Stimulated activated CD4-positive, alpha-beta T cell treated with anti-CD3 and anti-CD28 coated beads, TNF-alpha, amount 100 ng/mL, for 48 hours (primary cell): ENCODE measurements at regions not wholly inside any gene's neighbourhood (a gene's known extent, or its start where the extent isn't known, plus 50 kb on each side); places are given as distances from the start of the nearest gene placed in this dataset.

Experiments
- DNase-seq, 3 donors: peaks; one replicate each; pipeline ENCODE4 v3.0.0-alpha.2; 2020; ENCODE audit warnings: low read depth in 3 of 3

DNA sequence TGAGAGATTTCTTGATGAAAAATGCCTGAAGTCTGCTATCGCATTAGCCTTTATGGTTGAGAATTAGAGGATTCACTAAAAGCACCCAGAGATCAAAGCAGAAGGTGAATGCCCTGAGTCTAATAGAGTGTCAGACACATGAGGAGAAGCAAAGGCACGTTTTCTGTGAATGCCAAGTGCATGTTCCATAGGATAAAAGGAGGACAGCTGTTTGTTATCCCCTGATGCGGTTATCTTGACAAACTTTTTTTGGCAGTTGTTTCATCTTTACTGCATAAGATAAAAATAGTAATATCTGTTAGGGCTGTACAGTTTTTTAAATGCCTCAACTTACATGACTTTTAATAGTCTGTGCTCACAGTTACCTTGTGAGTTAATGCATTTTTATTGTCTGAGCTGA, 65.3 kb upstream of the CD96 start:
- no peak for DNase-seq

DNA sequence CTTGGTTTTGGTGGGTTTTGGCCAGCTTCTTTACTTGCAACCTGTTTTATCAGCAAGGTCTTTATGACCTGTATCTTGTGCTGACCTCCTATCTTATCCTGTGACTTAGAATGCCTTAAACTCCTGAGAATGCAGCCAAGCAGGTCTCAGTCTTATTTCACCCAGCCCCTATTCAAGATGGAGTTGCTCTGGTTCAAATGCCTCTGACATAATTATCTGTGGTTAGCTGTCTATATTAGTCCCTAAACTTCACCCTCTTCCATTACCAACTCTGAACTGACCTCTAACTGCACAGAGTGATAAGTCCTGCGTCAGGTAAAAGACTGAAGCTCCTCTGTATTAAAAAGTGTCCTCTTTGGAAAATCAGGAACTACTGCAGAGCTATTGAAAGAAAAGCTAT, 61.9 kb upstream of the CD96 start:
- no peak for DNase-seq

DNA sequence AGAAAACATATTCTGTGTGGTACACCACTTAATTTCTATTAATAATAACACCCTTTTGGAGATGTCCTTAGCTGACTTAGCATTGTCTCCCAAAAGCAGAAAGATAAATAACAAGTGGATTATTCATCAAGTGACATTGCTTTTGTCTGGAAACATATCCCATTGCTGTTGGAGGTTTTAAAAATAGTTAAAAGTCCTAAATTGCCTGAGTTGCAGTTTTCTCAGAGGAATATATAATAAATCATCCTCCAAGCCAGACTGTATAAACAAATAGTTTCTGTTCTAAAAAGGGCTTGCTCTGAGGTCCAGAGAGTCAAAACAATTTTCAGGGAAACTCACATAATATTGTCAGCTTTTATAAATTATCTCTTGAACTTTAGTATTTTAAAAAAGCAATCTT, 60.4 kb upstream of the CD96 start:
- no peak for DNase-seq

DNA sequence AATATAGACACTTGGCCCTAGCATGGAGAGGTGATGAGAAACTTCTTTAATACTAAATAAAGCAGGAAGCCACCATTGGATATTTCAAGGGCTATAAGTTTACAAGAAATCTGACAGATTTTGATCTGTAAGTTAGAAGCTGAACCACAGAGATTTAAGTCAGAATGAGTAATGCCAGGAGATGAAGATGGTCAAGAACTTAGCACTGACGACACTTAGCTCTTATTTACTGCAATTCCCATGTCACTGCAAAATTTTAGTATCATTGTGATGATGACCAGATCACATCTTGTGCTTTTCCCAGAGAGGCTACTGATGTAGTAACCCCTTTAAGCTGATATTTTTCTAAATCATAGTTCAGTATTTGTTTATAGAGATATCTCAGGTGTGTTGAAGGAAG, 59.4 kb upstream of the CD96 start:
- no peak for DNase-seq

DNA sequence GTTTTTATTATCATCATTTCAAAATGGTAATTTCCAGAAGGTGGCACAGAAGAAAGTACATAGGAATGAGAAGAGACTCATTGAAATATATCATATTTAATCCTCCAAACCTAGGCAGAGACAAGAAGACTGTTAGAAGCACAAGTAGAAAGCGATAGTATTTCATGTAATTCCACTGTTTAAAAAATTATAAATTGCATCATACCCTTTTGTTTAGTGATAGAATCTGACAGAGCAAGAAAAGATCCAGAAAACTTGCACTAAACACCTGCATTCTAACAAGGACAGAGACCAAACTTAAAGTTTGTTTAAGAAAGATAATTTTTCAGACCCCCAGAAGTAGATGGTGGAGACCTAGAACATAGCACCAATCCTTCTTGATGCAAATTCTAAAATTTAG, 56.9 kb upstream of the CD96 start:
- no peak for DNase-seq
